ENCODE measurements at regions not wholly inside any gene's neighbourhood (a gene's known extent, or its start where the extent isn't known, plus 50 kb on each side); places are given as distances from the start of the nearest gene placed in this dataset.
"Not testable (repeated sequence)": the region's sequence is repeated elsewhere in the genome, so short reads cannot be mapped to it uniquely, and the experiment has no call there.

DNA sequence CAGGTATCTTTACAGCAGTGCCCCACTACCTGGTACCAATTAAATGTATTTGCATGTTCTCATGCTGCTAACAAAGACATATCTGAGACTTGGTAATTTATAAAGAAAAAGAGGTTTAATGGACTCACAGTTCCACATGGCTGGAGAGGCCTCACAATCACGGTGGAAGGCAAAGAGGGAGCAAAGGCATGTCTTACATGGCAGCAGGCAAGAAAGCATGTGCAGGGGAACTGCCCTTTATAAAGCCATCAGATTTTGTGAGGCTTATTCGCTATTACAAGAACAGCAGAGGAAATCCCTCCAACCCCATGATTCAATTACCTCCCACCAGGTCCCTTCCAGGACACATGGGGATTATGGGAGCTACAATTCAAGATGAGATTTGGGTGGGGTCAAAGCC is 512.1 kb upstream of the ADGRB3 start:
- H3K9me3 ChIP-seq (ENCODE audit: control insufficient read depth in 1 of 2, low read length in 2 of 2); H3K4me3 Mint-ChIP-seq; H3K36me3 Mint-ChIP-seq; H3K27me3 Mint-ChIP-seq; H3K27ac Mint-ChIP-seq; H3K4me1 Mint-ChIP-seq; intact Hi-C loops (cut with micrococcal nuclease); H3K4me1 ChIP-seq (ENCODE audit: insufficient read depth, low read length); H3K27me3 ChIP-seq (ENCODE audit: insufficient read depth, low read length); CTCF ChIA-PET (ENCODE audit: partially characterized antibody); H3K4me3 ChIP-seq (ENCODE audit: low read length in 2 of 2); POLR2A ChIA-PET (ENCODE audit: partially characterized antibody); DNase-seq; H3K36me3 ChIP-seq (ENCODE audit: insufficient read depth, low read length); H3K27ac ChIP-seq (ENCODE audit: low read depth, low read length): not testable (repeated sequence)
- peaks cover 0 to 18% (median 9%) of the 10 kb centered on the region in 8 donors for H3K9me3 Mint-ChIP-seq

DNA sequence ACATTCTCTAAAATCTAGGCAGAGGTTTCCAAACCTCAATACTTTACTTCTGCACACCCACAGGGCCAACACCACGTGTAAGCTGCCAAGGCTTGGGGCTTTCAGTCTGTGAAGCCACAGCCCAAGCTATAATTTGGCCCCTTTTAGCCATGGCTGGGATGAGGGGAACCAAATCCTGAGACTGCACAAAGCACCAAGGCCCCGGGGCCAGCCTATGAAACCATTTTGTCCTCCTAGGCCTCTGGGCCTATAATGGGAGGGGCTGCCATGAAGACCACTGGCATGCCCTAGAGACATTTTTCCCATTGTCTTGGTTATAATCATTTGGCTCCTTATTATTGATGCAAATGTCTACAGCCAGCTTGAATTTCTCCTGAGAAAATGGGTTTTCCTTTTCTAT is 513.0 kb upstream of the ADGRB3 start:
- CTCF ChIA-PET (ENCODE audit: partially characterized antibody), result no interaction called here
- POLR2A ChIA-PET (ENCODE audit: partially characterized antibody), result no interaction called here
- H3K9me3 ChIP-seq (ENCODE audit: control insufficient read depth in 1 of 2, low read length in 2 of 2), result peaks cover 0 to 2% of the 10 kb centered on the region in 2 donors
- intact Hi-C loops (cut with micrococcal nuclease), result no loop called here
- H3K4me1 ChIP-seq (ENCODE audit: insufficient read depth, low read length), result no peaks in the 10 kb centered on the region
- Mint-ChIP-seq H3K27me3 (no peaks in the 10 kb centered on the region), H3K36me3 (no peaks in the 10 kb centered on the region), H3K4me3 (no peak overlapping the region), H3K4me1 (no peaks in the 10 kb centered on the region), H3K9me3 (peaks cover 0 to 17% (median 9%) of the 10 kb centered on the region in 8 donors), H3K27ac (no peak overlapping the region)
- DNase-seq, result no peak
- no peaks in the 10 kb centered on the region for H3K36me3 ChIP-seq (ENCODE audit: insufficient read depth, low read length)
- no peak overlapping the region for H3K4me3 ChIP-seq (ENCODE audit: low read length in 2 of 2)
- no peaks in the 10 kb centered on the region for H3K27me3 ChIP-seq (ENCODE audit: insufficient read depth, low read length)
- H3K27ac ChIP-seq (ENCODE audit: low read depth, low read length), result no peak overlapping the region

- intact Hi-C loops (cut with micrococcal nuclease); POLR2A ChIA-PET (ENCODE audit: partially characterized antibody); H3K4me1 Mint-ChIP-seq; H3K36me3 Mint-ChIP-seq; H3K36me3 ChIP-seq (ENCODE audit: insufficient read depth, low read length); H3K27me3 Mint-ChIP-seq; H3K27ac Mint-ChIP-seq; DNase-seq; CTCF ChIA-PET (ENCODE audit: partially characterized antibody); H3K4me3 ChIP-seq (ENCODE audit: low read length in 2 of 2); H3K4me3 Mint-ChIP-seq; H3K4me1 ChIP-seq (ENCODE audit: insufficient read depth, low read length); H3K9me3 ChIP-seq (ENCODE audit: control insufficient read depth in 1 of 2, low read length in 2 of 2); H3K27me3 ChIP-seq (ENCODE audit: insufficient read depth, low read length); H3K27ac ChIP-seq (ENCODE audit: low read depth, low read length): not testable (repeated sequence)
- H3K9me3 Mint-ChIP-seq, result peaks cover 0 to 17% (median 9%) of the 10 kb centered on the region in 8 donors
These were observed 514.1 kb upstream of the ADGRB3 start for GRCh38 chr6:68120954-68121353.

GRCh38 chr6:68114463-68115047 is 520.5 kb upstream of the ADGRB3 start:
- Mint-ChIP-seq H3K4me1 (no peaks in the 10 kb centered on the region), H3K27me3 (no peaks in the 10 kb centered on the region), H3K4me3 (no peak overlapping the region), H3K9me3 (peaks cover 0 to 4% (median under 1%) of the 10 kb centered on the region in 8 donors), H3K36me3 (no peaks in the 10 kb centered on the region), H3K27ac (no peak overlapping the region)
- H3K4me1 ChIP-seq (ENCODE audit: insufficient read depth, low read length), result no peaks in the 10 kb centered on the region
- no peak overlapping the region for H3K4me3 ChIP-seq (ENCODE audit: low read length in 2 of 2)
- intact Hi-C loops (cut with micrococcal nuclease), result no loop called here
- CTCF ChIA-PET (ENCODE audit: partially characterized antibody), result no interaction called here
- H3K9me3 ChIP-seq (ENCODE audit: control insufficient read depth in 1 of 2, low read length in 2 of 2), result no peaks in the 10 kb centered on the region
- no peaks in the 10 kb centered on the region for H3K36me3 ChIP-seq (ENCODE audit: insufficient read depth, low read length)
- DNase-seq, result no peak
- no peak overlapping the region for H3K27ac ChIP-seq (ENCODE audit: low read depth, low read length)
- POLR2A ChIA-PET (ENCODE audit: partially characterized antibody), result no interaction called here
- no peaks in the 10 kb centered on the region for H3K27me3 ChIP-seq (ENCODE audit: insufficient read depth, low read length)

- Mint-ChIP-seq H3K9me3 (peaks cover 0 to 7% (median 2%) of the 10 kb centered on the region in 8 donors), H3K4me3 (no peak overlapping the region), H3K4me1 (no peaks in the 10 kb centered on the region), H3K27me3 (no peaks in the 10 kb centered on the region), H3K36me3 (no peaks in the 10 kb centered on the region), H3K27ac (no peak overlapping the region)
- DNase-seq, result no peak
- no peaks in the 10 kb centered on the region for H3K27me3 ChIP-seq (ENCODE audit: insufficient read depth, low read length)
- intact Hi-C loops (cut with micrococcal nuclease), result no loop called here
- H3K36me3 ChIP-seq (ENCODE audit: insufficient read depth, low read length), result no peaks in the 10 kb centered on the region
- no peaks in the 10 kb centered on the region for H3K9me3 ChIP-seq (ENCODE audit: control insufficient read depth in 1 of 2, low read length in 2 of 2)
- H3K27ac ChIP-seq (ENCODE audit: low read depth, low read length), result no peak overlapping the region
- H3K4me1 ChIP-seq (ENCODE audit: insufficient read depth, low read length), result no peaks in the 10 kb centered on the region
- CTCF ChIA-PET (ENCODE audit: partially characterized antibody), result no interaction called here
- POLR2A ChIA-PET (ENCODE audit: partially characterized antibody), result no interaction called here
- H3K4me3 ChIP-seq (ENCODE audit: low read length in 2 of 2), result no peak overlapping the region
These were observed 526.7 kb upstream of the ADGRB3 start for GRCh38 chr6:68108233-68108835.

GRCh38 chr6:68094070-68094469 is 541.0 kb upstream of the ADGRB3 start:
- Mint-ChIP-seq H3K27ac (no peak overlapping the region), H3K4me1 (no peaks in the 10 kb centered on the region), H3K9me3 (peaks cover 2 to 7% (median 3%) of the 10 kb centered on the region in 8 donors), H3K4me3 (no peak overlapping the region), H3K36me3 (no peaks in the 10 kb centered on the region), H3K27me3 (no peaks in the 10 kb centered on the region)
- POLR2A ChIA-PET (ENCODE audit: partially characterized antibody), result no interaction called here
- Histone ChIP-seq H3K27me3 (ENCODE audit: insufficient read depth, low read length) (no peaks in the 10 kb centered on the region), H3K4me3 (ENCODE audit: low read length in 2 of 2) (no peak overlapping the region), H3K27ac (ENCODE audit: low read depth, low read length) (no peak overlapping the region), H3K9me3 (ENCODE audit: control insufficient read depth in 1 of 2, low read length in 2 of 2) (no peaks in the 10 kb centered on the region), H3K36me3 (ENCODE audit: insufficient read depth, low read length) (no peaks in the 10 kb centered on the region), H3K4me1 (ENCODE audit: insufficient read depth, low read length) (no peaks in the 10 kb centered on the region)
- CTCF ChIA-PET (ENCODE audit: partially characterized antibody), result no interaction called here
- DNase-seq, result no peak
- intact Hi-C loops (cut with micrococcal nuclease), result no loop called here

DNA sequence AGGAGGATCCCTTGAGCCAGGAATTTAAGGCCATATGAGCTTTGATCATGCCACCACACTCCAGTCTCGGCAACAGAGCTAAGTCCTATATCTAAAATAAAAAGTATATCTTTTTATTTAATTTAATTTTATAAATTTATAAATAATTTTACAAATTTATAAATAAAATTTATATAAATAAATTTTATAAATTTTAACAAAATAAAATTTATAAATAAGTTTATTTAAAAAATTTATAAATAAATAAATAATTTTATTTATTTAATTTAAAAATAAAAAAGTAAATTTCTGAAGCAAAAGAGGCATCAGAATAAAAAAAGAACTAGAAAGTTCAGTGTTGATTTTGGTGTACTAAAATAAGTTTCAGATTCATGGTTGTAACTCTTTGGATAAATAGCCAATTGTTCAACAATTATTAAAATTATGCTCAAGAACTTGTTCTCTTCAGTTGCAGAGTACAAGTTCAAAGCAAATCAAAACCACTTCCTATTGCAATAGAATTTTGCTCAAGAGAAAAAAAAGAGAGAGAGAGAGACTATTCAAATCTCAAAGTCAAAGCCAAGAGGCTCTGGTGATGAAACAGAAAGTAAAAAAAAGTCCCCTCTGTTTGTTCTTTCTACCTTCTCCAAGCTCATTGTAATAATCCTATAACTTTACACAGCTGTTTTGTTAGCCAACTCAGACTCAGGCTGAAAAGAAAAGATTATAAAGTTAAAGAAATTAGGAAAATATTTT is 547.5 kb upstream of the ADGRB3 start:
- Mint-ChIP-seq H3K27me3 (no peaks in the 10 kb centered on the region), H3K4me3 (no peak overlapping the region), H3K36me3 (no peaks in the 10 kb centered on the region), H3K9me3 (peaks cover 2 to 25% (median 5%) of the 10 kb centered on the region in 8 donors), H3K27ac (no peak overlapping the region), H3K4me1 (no peaks in the 10 kb centered on the region)
- peak in 2 of 5 donors; percentile 5 to 6 for DNase-seq
- Histone ChIP-seq H3K4me3 (ENCODE audit: low read length in 2 of 2) (no peak overlapping the region), H3K27ac (ENCODE audit: low read depth, low read length) (no peak overlapping the region), H3K27me3 (ENCODE audit: insufficient read depth, low read length) (no peaks in the 10 kb centered on the region), H3K36me3 (ENCODE audit: insufficient read depth, low read length) (no peaks in the 10 kb centered on the region), H3K4me1 (ENCODE audit: insufficient read depth, low read length) (no peaks in the 10 kb centered on the region), H3K9me3 (ENCODE audit: control insufficient read depth in 1 of 2, low read length in 2 of 2) (no peaks in the 10 kb centered on the region)
- CTCF ChIA-PET (ENCODE audit: partially characterized antibody), result no interaction called here
- intact Hi-C loops (cut with micrococcal nuclease), result no loop called here
- POLR2A ChIA-PET (ENCODE audit: partially characterized antibody), result no interaction called here
